Upper lobe of right lung (tissue), 1 donor: ENCODE measurements at regions not wholly inside any gene's neighbourhood (a gene's known extent, or its start where the extent isn't known, plus 50 kb on each side); places are given as distances from the start of the nearest gene placed in this dataset.

ENCODE experiments used
- ATAC-seq: fragments of 200-7000 bp; cut with Tn5 transposase; one replicate; pipeline ENCODE4 v1.9.1; 2020; ENCODE audit warnings: mild to moderate bottlenecking, moderate library complexity
- DNase-seq: peaks from one replicate; pipeline ENCODE4 v3.0.0-alpha.2; 2020
- H3K27ac ChIP-seq: fragments of 200-600 bp; one replicate; pipeline ENCODE4 v1.8.0; 2022
- H3K27me3 ChIP-seq: fragments of 200-600 bp; one replicate; pipeline ENCODE4 v1.8.0; 2022; ENCODE audit warnings: mild to moderate bottlenecking
- H3K36me3 ChIP-seq: fragments of 200-600 bp; one replicate; pipeline ENCODE4 v1.8.0; 2022
- H3K4me1 ChIP-seq: fragments of 200-600 bp; one replicate; pipeline ENCODE4 v1.8.0; 2022
- H3K4me3 ChIP-seq: fragments of 200-600 bp; one replicate; pipeline ENCODE4 v1.8.0; 2022; ENCODE audit warnings: mild to moderate bottlenecking
- H3K9me3 ChIP-seq: fragments of 200-600 bp; one replicate; pipeline ENCODE4 v1.8.0; 2022
- intact Hi-C: fragments of 100-400 bp; cut with DNase I; formaldehyde crosslinking; loops from one replicate; pipeline ENCODE4 v1.11.0; 2022
- TF ChIP-seq, protein P1 (sequence below): fragments of 200-600 bp; IDR thresholded peaks from one replicate; pipeline ENCODE4 v1.8.0; 2022; ENCODE audit warnings: antibody characterized with exemption
- donor health status: DM: no; HTN: yes; CAD: no; lungs with severe emphysema.

DNA sequence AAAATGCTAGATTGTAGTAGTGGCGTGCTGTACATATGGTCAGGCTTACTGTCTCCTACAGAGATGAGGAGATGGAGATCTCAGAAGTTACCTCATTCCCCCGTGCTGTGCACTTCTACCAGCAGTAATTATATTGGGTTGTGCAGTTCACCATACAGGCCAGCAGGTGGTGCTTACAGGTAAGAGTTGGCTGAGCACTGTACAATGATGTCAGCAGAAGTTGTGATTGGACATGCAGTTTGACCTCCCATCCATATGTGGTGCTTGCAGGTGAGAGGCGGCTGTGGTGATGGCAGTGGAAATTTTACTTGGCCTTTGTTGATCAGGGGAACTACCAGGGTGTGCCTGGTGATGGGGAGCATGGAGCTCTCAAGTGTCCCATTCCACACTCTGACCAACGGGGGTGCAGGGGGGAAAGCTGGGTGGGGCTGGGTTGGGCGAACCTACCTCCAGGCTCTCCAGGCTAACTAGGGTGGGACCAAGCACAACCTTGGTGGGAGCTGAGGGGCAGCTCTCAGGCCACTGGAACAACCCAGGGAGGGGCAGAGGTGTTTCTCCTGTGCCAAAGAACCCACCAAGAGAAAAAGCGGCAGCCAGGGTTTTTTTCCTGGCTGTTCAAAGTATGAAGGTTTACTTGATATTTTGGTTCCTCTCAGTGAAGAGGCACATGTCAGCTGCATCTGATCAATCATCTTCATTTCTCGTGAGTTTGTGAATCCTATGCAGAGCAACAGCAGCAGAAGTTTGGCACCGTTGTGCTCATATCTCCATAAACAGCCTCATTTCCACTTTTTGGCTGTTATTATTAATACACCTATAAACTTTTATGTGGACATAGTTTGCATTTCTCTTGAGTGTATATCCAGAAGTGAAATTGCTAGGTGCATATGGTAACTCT, 73.8 kb upstream of the FREM3 start:
- H3K4me3 ChIP-seq = no peak overlapping the region
- no peaks in the 10 kb centered on the region for H3K27me3 ChIP-seq
- H3K27ac ChIP-seq = no peak overlapping the region
- TF ChIP-seq, protein P1, sequence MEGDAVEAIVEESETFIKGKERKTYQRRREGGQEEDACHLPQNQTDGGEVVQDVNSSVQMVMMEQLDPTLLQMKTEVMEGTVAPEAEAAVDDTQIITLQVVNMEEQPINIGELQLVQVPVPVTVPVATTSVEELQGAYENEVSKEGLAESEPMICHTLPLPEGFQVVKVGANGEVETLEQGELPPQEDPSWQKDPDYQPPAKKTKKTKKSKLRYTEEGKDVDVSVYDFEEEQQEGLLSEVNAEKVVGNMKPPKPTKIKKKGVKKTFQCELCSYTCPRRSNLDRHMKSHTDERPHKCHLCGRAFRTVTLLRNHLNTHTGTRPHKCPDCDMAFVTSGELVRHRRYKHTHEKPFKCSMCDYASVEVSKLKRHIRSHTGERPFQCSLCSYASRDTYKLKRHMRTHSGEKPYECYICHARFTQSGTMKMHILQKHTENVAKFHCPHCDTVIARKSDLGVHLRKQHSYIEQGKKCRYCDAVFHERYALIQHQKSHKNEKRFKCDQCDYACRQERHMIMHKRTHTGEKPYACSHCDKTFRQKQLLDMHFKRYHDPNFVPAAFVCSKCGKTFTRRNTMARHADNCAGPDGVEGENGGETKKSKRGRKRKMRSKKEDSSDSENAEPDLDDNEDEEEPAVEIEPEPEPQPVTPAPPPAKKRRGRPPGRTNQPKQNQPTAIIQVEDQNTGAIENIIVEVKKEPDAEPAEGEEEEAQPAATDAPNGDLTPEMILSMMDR = peak; percentile 63
- H3K4me1 ChIP-seq = no peaks in the 10 kb centered on the region
- ATAC-seq = peak; percentile 98
- no peak for DNase-seq
- no peaks in the 10 kb centered on the region for H3K9me3 ChIP-seq
- H3K36me3 ChIP-seq = no peaks in the 10 kb centered on the region
- intact Hi-C loops = no loop called here

DNA sequence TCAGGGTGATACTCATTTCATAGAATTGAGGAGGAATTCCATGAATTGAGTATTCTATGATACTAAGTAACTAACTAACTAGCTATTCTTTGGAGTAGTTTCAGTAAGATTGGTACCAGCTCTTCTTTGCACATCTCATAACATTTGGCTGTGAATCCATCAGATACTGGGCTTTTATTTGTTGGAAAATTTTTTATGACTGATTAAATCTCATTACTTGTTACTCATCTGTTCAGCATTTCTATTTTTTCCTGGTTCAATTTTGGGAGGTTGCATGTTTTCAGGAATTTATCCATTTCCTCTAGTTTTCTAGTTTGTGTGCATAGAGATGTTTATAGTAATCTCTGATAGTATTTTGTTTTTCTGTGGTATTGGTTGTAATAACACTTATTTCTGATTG, 70.8 kb upstream of the FREM3 start:
- Histone ChIP-seq H3K36me3 (no peaks in the 10 kb centered on the region), H3K9me3 (no peaks in the 10 kb centered on the region), H3K4me1 (no peaks in the 10 kb centered on the region), H3K27ac (no peak overlapping the region), H3K27me3 (no peaks in the 10 kb centered on the region), H3K4me3 (no peak overlapping the region)
- no peak for DNase-seq
- TF ChIP-seq, protein P1 = no peak
- intact Hi-C loops = no loop called here
- ATAC-seq = no peak

DNA sequence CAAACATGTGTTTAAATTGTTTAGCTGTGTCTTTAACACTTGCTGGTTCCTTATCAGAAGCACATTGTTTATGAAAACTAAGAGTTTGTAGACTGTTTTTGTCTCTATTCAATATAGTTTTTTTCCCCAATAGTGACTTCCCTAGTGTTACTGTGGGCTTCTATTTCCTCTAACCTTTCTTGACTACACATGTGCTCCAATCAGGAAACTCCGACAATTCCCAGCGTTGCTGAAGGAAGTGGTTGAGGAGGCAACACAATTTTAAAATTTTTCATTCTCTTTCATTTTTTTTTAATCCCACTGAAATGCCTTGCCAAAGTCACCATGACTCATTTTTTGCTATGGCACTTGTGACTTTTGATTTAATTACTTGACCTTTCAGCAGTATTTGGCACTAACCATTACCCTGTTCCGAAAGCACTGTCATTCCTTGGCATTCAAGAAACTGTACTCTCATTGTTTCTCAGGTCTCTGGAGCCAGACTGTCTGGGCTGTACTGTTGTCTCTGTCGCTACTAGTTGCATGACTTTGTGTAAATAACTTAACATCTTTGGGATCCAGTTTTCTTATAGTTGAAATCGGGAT, 67.6 kb upstream of the FREM3 start:
- DNase-seq = no peak
- Histone ChIP-seq H3K27me3 (no peaks in the 10 kb centered on the region), H3K36me3 (no peaks in the 10 kb centered on the region), H3K4me1 (no peaks in the 10 kb centered on the region), H3K27ac (no peak overlapping the region), H3K9me3 (no peaks in the 10 kb centered on the region), H3K4me3 (no peak overlapping the region)
- TF ChIP-seq, protein P1 = no peak
- intact Hi-C loops = no loop called here
- no peak for ATAC-seq

DNA sequence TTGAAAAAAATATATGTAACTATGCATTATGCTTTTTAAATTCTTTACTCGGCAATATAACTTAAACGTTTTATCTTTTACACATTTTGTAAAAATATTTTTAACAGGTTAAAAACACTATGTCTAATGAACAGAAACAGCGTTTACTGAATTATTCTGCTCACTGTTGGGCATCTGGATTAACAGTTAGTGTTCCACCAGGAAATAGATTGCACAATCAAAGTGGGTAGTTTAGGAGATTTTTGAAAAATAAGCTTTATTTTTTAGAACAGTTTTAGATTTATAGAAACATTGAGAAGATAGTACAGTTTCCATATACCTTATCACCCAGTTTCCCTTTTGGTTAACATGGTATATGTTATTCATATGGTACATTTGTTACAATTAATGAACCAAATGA, 63.1 kb upstream of the FREM3 start:
- TF ChIP-seq, protein P1 = no peak
- Histone ChIP-seq H3K4me3 (no peak overlapping the region), H3K4me1 (no peaks in the 10 kb centered on the region), H3K27ac (no peak overlapping the region), H3K36me3 (no peaks in the 10 kb centered on the region), H3K27me3 (no peaks in the 10 kb centered on the region), H3K9me3 (no peaks in the 10 kb centered on the region)
- intact Hi-C loops = no loop called here
- no peak for DNase-seq
- ATAC-seq = no peak

DNA sequence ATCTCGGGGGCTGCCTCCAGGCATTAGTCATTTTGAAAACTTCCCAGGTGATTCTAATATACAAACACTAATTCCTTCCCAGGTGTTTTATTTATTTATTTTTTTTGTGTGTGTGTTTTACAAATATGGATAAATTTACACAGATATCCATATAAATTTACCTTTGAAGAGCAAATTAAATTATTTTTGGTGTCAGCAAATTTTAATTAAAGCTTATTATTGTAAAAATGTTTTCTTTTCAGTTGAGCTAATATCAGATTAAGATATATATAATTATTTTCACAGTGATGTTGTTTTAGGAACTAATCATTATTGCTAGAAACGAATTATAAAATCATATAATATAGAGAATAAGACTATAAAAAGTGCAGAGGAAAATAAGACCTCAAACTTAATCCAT, 62.0 kb upstream of the FREM3 start:
- ATAC-seq (no peak), DNase-seq (no peak)
- H3K4me1 ChIP-seq = no peaks in the 10 kb centered on the region
- intact Hi-C loops = no loop called here
- H3K4me3 ChIP-seq = no peak overlapping the region
- H3K27me3 ChIP-seq = no peaks in the 10 kb centered on the region
- H3K27ac ChIP-seq = no peak overlapping the region
- H3K36me3 ChIP-seq = no peaks in the 10 kb centered on the region
- no peaks in the 10 kb centered on the region for H3K9me3 ChIP-seq
- TF ChIP-seq, protein P1 = no peak
